WTC11 (cell line): ENCODE measurements at regions not wholly inside any gene's neighbourhood (a gene's known extent, or its start where the extent isn't known, plus 50 kb on each side); places are given as distances from the start of the nearest gene placed in this dataset.

Experiments used
- ATAC-seq: fragments of 200-7000 bp; cut with Tn5 transposase; 2 replicates; pipeline ENCODE4 v1.10.0; 2021; ENCODE audit warnings: mild to moderate bottlenecking, moderate library complexity
- CTCF ChIA-PET: fragments of 300-600 bp; sonication (Branson Sonifier 250); formaldehyde crosslinking; loops from one replicate; lab custom pipeline; 2021; ENCODE audit warnings: antibody characterized with exemption; lab: Charles Lee
- POLR2A ChIA-PET: fragments of 350-600 bp; sonication (Branson Sonifier 250); formaldehyde crosslinking; loops from one replicate; lab custom pipeline; 2021; ENCODE audit warnings: antibody characterized with exemption; lab: Charles Lee
- DNase-seq: peaks from one replicate; pipeline ENCODE4 v3.0.0; 2021; ENCODE audit warnings: low spot score
- H3K27ac Mint-ChIP-seq: 2 replicates; pipeline ENCODE4 v1.8.0; 2021; ENCODE audit warnings: mixed read lengths
- H3K27me3 Mint-ChIP-seq: 2 replicates; pipeline ENCODE4 v1.8.0; 2021; ENCODE audit warnings: low read depth, mild to moderate bottlenecking, moderate library complexity, mixed read lengths
- H3K36me3 Mint-ChIP-seq: 2 replicates; pipeline ENCODE4 v1.8.0; 2021; ENCODE audit warnings: mixed read lengths
- H3K4me1 Mint-ChIP-seq: 2 replicates; pipeline ENCODE4 v1.8.0; 2022; ENCODE audit warnings: mixed read lengths
- H3K4me3 Mint-ChIP-seq: 2 replicates; pipeline ENCODE4 v1.8.0; 2021; ENCODE audit warnings: mild to moderate bottlenecking, moderate library complexity, mixed read lengths
- H3K9me3 Mint-ChIP-seq: 2 replicates; pipeline ENCODE4 v1.8.0; 2021; ENCODE audit warnings: mixed read lengths
- CBFB ChIP-seq: sonication (generic); formaldehyde crosslinking; IDR thresholded peaks from 2 replicates; pipeline ENCODE4 v1.8.1; 2022; ENCODE audit warnings: mild to moderate bottlenecking, low read depth, missing genetic modification reagents
- FOXK1 ChIP-seq: sonication (generic); formaldehyde crosslinking; IDR thresholded peaks from 2 replicates; pipeline ENCODE4 v1.8.0; 2022; ENCODE audit warnings: mild to moderate bottlenecking, moderate library complexity, missing genetic modification reagents
- PRRX2 ChIP-seq: fragments of 250-450 bp; sonication (Bioruptor Pico); IDR thresholded peaks from 2 replicates; pipeline ENCODE4 v1.8.0; 2021; ENCODE audit warnings: mild to moderate bottlenecking
- RELA ChIP-seq: sonication (generic); formaldehyde crosslinking; IDR thresholded peaks from 2 replicates; pipeline ENCODE4 v1.8.1; 2022; ENCODE audit warnings: missing genetic modification reagents, mild to moderate bottlenecking, borderline replicate concordance
- SMAD4 ChIP-seq: sonication (generic); formaldehyde crosslinking; IDR thresholded peaks from 2 replicates; pipeline ENCODE4 v1.8.0; 2022; ENCODE audit warnings: mild to moderate bottlenecking, missing genetic modification reagents
- ZBTB21 ChIP-seq: sonication (generic); formaldehyde crosslinking; IDR thresholded peaks from 2 replicates; pipeline ENCODE4 v1.8.1; 2023; ENCODE audit warnings: mild to moderate bottlenecking, missing genetic modification reagents, borderline replicate concordance
- ZNF416 ChIP-seq: fragments of 250-450 bp; sonication (Bioruptor Pico); IDR thresholded peaks from 2 replicates; pipeline ENCODE4 v1.9.0; 2021; ENCODE audit warnings: mild to moderate bottlenecking, inconsistent platforms
- ZNF671 ChIP-seq: fragments of 250-450 bp; sonication (Bioruptor Pico); IDR thresholded peaks from 2 replicates; pipeline ENCODE4 v1.8.0; 2021; ENCODE audit warnings: mild to moderate bottlenecking
- TF ChIP-seq, protein P1 (sequence below): fragments of 250-450 bp; sonication (Bioruptor Pico); IDR thresholded peaks from 2 replicates; pipeline ENCODE4 v1.9.0; 2021; ENCODE audit warnings: mild to moderate bottlenecking, borderline replicate concordance
- TF ChIP-seq, protein P2 (sequence below): sonication (generic); formaldehyde crosslinking; IDR thresholded peaks from 2 replicates; pipeline ENCODE4 v1.8.0; 2022; ENCODE audit warnings: mild to moderate bottlenecking, missing genetic modification reagents
- TF ChIP-seq, protein P3 (sequence below): fragments of 250-450 bp; sonication (Bioruptor Pico); IDR thresholded peaks from 2 replicates; pipeline ENCODE4 v1.9.0; 2021; ENCODE audit warnings: moderate library complexity, mild to moderate bottlenecking, inconsistent platforms, borderline replicate concordance
- TF ChIP-seq, protein P4 (sequence below): sonication (generic); formaldehyde crosslinking; IDR thresholded peaks from 2 replicates; pipeline ENCODE4 v1.8.1; 2023; ENCODE audit warnings: mild to moderate bottlenecking, missing genetic modification reagents, moderate library complexity
- TF ChIP-seq, protein P5 (sequence below): fragments of 250-450 bp; sonication (Bioruptor Pico); IDR thresholded peaks from 2 replicates; pipeline ENCODE4 v1.9.0; 2021; ENCODE audit warnings: mild to moderate bottlenecking
- TF ChIP-seq, protein P6 (sequence below): sonication (generic); formaldehyde crosslinking; IDR thresholded peaks from 2 replicates; pipeline ENCODE4 v1.8.1; 2022; ENCODE audit warnings: missing genetic modification reagents, borderline replicate concordance
- TF ChIP-seq, protein P7 (sequence below): sonication (generic); formaldehyde crosslinking; IDR thresholded peaks from 2 replicates; pipeline ENCODE4 v1.8.1; 2022; ENCODE audit warnings: mild to moderate bottlenecking, moderate library complexity, missing genetic modification reagents
- TF ChIP-seq, protein P8 (sequence below): sonication (generic); formaldehyde crosslinking; IDR thresholded peaks from 2 replicates; pipeline ENCODE4 v1.8.1; 2023; ENCODE audit warnings: mild to moderate bottlenecking, missing genetic modification reagents

GRCh38 chr3:182006431-182006830, 294.7 kb downstream of the SOX2 start (continued):
- TF ChIP-seq, protein P1, sequence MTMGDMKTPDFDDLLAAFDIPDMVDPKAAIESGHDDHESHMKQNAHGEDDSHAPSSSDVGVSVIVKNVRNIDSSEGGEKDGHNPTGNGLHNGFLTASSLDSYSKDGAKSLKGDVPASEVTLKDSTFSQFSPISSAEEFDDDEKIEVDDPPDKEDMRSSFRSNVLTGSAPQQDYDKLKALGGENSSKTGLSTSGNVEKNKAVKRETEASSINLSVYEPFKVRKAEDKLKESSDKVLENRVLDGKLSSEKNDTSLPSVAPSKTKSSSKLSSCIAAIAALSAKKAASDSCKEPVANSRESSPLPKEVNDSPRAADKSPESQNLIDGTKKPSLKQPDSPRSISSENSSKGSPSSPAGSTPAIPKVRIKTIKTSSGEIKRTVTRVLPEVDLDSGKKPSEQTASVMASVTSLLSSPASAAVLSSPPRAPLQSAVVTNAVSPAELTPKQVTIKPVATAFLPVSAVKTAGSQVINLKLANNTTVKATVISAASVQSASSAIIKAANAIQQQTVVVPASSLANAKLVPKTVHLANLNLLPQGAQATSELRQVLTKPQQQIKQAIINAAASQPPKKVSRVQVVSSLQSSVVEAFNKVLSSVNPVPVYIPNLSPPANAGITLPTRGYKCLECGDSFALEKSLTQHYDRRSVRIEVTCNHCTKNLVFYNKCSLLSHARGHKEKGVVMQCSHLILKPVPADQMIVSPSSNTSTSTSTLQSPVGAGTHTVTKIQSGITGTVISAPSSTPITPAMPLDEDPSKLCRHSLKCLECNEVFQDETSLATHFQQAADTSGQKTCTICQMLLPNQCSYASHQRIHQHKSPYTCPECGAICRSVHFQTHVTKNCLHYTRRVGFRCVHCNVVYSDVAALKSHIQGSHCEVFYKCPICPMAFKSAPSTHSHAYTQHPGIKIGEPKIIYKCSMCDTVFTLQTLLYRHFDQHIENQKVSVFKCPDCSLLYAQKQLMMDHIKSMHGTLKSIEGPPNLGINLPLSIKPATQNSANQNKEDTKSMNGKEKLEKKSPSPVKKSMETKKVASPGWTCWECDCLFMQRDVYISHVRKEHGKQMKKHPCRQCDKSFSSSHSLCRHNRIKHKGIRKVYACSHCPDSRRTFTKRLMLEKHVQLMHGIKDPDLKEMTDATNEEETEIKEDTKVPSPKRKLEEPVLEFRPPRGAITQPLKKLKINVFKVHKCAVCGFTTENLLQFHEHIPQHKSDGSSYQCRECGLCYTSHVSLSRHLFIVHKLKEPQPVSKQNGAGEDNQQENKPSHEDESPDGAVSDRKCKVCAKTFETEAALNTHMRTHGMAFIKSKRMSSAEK (CRISPR knock-in tag): no peak
- TF ChIP-seq, protein P2, sequence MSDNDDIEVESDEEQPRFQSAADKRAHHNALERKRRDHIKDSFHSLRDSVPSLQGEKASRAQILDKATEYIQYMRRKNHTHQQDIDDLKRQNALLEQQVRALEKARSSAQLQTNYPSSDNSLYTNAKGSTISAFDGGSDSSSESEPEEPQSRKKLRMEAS (CRISPR knock-in tag): no peak
- TF ChIP-seq, protein P3, sequence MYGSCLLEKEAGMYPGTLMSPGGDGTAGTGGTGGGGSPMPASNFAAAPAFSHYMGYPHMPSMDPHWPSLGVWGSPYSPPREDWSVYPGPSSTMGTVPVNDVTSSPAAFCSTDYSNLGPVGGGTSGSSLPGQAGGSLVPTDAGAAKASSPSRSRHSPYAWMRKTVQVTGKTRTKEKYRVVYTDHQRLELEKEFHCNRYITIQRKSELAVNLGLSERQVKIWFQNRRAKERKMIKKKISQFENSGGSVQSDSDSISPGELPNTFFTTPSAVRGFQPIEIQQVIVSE (CRISPR knock-in tag): no peak
- TF ChIP-seq, protein P4, sequence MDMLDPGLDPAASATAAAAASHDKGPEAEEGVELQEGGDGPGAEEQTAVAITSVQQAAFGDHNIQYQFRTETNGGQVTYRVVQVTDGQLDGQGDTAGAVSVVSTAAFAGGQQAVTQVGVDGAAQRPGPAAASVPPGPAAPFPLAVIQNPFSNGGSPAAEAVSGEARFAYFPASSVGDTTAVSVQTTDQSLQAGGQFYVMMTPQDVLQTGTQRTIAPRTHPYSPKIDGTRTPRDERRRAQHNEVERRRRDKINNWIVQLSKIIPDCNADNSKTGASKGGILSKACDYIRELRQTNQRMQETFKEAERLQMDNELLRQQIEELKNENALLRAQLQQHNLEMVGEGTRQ (CRISPR knock-in tag): no peak

- Mint-ChIP-seq H3K4me3 (no peak overlapping the region), H3K27ac (no peak overlapping the region), H3K36me3 (no peaks in the 10 kb centered on the region), H3K4me1 (peaks cover 36% of the 10 kb centered on the region), H3K9me3 (peaks cover 11% of the 10 kb centered on the region; the same call in 1 of the 2 replicates), H3K27me3 (no peaks in the 10 kb centered on the region)
- DNase-seq: no peak
- TF ChIP-seq, protein P5, sequence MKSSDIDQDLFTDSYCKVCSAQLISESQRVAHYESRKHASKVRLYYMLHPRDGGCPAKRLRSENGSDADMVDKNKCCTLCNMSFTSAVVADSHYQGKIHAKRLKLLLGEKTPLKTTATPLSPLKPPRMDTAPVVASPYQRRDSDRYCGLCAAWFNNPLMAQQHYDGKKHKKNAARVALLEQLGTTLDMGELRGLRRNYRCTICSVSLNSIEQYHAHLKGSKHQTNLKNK: no peak
- TF ChIP-seq SMAD4 (CRISPR knock-in tag) (no peak), PRRX2 (no peak), ZNF416 (CRISPR knock-in tag) (no peak), CBFB (CRISPR knock-in tag) (no peak), ZBTB21 (CRISPR knock-in tag) (no peak), FOXK1 (CRISPR knock-in tag) (no peak)
- ChIA-PET POLR2A (no interaction called here), CTCF (no interaction called here)
- no peak for ATAC-seq
Observed at GRCh38 chr3:182007441-182007840, 295.7 kb downstream of the SOX2 start.

DNA sequence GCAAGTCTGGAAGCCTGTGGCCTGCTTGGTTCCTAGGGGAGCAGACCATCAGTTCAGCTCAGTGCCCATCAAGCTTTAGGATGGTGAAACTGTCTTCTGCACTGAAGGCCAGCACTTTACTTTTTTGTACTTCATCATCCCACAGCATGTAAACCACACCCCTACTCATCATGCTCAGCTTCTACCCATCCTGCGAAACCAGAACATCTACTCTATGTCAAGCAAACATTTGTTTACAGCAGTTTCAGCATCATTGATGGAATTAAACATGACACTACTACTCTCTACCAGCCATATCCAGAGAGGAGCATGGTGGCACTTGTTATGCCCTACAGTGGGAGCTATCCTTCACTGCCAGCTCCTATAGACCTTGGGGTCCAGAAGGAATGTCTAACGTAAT, 306.6 kb downstream of the SOX2 start:
- ATAC-seq (no peak), DNase-seq (no peak)
- peaks cover 3% of the 10 kb centered on the region; the same call in 1 of the 2 replicates for H3K9me3 Mint-ChIP-seq
- H3K4me1 Mint-ChIP-seq: peaks cover 3% of the 10 kb centered on the region
- ChIA-PET POLR2A (no interaction called here), CTCF (no interaction called here)
- no peak overlapping the region for H3K4me3 Mint-ChIP-seq
- H3K36me3 Mint-ChIP-seq: no peaks in the 10 kb centered on the region
- no peaks in the 10 kb centered on the region; the same call in 1 of the 2 replicates for H3K27me3 Mint-ChIP-seq
- no peak overlapping the region for H3K27ac Mint-ChIP-seq
- TF ChIP-seq, protein P3 (CRISPR knock-in tag): no peak
- TF ChIP-seq, protein P6, sequence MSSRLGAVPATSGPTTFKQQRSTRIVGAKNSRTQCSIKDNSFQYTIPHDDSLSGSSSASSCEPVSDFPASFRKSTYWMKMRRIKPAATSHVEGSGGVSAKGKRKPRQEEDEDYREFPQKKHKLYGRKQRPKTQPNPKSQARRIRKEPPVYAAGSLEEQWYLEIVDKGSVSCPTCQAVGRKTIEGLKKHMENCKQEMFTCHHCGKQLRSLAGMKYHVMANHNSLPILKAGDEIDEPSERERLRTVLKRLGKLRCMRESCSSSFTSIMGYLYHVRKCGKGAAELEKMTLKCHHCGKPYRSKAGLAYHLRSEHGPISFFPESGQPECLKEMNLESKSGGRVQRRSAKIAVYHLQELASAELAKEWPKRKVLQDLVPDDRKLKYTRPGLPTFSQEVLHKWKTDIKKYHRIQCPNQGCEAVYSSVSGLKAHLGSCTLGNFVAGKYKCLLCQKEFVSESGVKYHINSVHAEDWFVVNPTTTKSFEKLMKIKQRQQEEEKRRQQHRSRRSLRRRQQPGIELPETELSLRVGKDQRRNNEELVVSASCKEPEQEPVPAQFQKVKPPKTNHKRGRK (CRISPR knock-in tag): no peak
- TF ChIP-seq, protein P1 (CRISPR knock-in tag): no peak
- TF ChIP-seq RELA (CRISPR knock-in tag) (no peak), ZNF671 (no peak)
- TF ChIP-seq, protein P7, sequence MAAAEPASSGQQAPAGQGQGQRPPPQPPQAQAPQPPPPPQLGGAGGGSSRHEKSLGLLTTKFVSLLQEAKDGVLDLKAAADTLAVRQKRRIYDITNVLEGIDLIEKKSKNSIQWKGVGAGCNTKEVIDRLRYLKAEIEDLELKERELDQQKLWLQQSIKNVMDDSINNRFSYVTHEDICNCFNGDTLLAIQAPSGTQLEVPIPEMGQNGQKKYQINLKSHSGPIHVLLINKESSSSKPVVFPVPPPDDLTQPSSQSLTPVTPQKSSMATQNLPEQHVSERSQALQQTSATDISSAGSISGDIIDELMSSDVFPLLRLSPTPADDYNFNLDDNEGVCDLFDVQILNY (CRISPR knock-in tag): no peak
- TF ChIP-seq, protein P8, sequence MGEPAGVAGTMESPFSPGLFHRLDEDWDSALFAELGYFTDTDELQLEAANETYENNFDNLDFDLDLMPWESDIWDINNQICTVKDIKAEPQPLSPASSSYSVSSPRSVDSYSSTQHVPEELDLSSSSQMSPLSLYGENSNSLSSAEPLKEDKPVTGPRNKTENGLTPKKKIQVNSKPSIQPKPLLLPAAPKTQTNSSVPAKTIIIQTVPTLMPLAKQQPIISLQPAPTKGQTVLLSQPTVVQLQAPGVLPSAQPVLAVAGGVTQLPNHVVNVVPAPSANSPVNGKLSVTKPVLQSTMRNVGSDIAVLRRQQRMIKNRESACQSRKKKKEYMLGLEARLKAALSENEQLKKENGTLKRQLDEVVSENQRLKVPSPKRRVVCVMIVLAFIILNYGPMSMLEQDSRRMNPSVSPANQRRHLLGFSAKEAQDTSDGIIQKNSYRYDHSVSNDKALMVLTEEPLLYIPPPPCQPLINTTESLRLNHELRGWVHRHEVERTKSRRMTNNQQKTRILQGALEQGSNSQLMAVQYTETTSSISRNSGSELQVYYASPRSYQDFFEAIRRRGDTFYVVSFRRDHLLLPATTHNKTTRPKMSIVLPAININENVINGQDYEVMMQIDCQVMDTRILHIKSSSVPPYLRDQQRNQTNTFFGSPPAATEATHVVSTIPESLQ (CRISPR knock-in tag): no peak
